Mesothelial cell of epicardium (in vitro differentiated cells): ENCODE measurements at regions not wholly inside any gene's neighbourhood (a gene's known extent, or its start where the extent isn't known, plus 50 kb on each side); places are given as distances from the start of the nearest gene placed in this dataset.
"Not testable (repeated sequence)": the region's sequence is repeated elsewhere in the genome, so short reads cannot be mapped to it uniquely, and the experiment has no call there.

ENCODE experiments used
- DNase-seq, 2 experiments: peaks; one replicate each; pipeline ENCODE4 v3.0.0; 2021; ENCODE audit warnings: low spot score in 2 of 2; ENCODE audit not compliant: unreplicated experiment in 2 of 2
- H3K27ac Mint-ChIP-seq: 2 replicates; pipeline ENCODE4 v1.8.0; 2021; ENCODE audit warnings: mixed read lengths
- H3K27me3 Mint-ChIP-seq: 2 replicates; pipeline ENCODE4 v1.8.0; 2021; ENCODE audit warnings: low read depth, mixed read lengths
- H3K36me3 Mint-ChIP-seq: 2 replicates; pipeline ENCODE4 v1.8.0; 2021; ENCODE audit warnings: mixed read lengths
- H3K4me1 Mint-ChIP-seq: 2 replicates; pipeline ENCODE4 v1.8.0; 2021; ENCODE audit warnings: mixed read lengths
- H3K4me3 Mint-ChIP-seq: 2 replicates; pipeline ENCODE4 v1.8.0; 2021; ENCODE audit warnings: mild to moderate bottlenecking, moderate library complexity, mixed read lengths
- H3K9me3 Mint-ChIP-seq: 2 replicates; pipeline ENCODE4 v1.8.0; 2021; ENCODE audit warnings: mixed read lengths
- TF ChIP-seq, protein P1 (sequence below): fragments of 200-600 bp; sonication (generic); IDR thresholded peaks from one replicate; pipeline ENCODE4 v1.5.0; 2021; ENCODE audit warnings: antibody characterized with exemption; ENCODE audit not compliant: unreplicated experiment

DNA sequence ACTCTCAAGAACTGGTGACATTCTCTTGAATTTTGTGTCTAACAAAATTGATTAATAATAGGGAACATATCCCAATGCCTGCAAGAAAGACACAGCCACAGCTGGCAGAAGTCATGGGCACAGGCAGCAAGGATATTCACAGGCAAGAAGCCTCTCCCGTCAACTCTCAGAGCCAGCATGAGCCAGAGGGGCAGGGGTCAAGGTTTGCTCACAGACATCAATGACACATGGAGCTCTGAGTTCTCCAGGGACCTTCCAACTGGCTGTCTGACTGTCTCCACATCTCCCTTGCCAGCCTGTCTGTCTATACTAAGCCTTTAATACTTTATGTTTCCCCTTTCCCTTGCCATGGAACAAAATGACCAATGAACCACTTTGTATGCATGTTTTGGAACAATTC, 101.5 kb upstream of the RAB4A start:
- Mint-ChIP-seq H3K4me3 (no peak overlapping the region), H3K27me3 (no peaks in the 10 kb centered on the region), H3K27ac (no peak overlapping the region), H3K36me3 (no peaks in the 10 kb centered on the region), H3K9me3 (no peaks in the 10 kb centered on the region), H3K4me1 (peaks cover 20% of the 10 kb centered on the region)
- TF ChIP-seq, protein P1, sequence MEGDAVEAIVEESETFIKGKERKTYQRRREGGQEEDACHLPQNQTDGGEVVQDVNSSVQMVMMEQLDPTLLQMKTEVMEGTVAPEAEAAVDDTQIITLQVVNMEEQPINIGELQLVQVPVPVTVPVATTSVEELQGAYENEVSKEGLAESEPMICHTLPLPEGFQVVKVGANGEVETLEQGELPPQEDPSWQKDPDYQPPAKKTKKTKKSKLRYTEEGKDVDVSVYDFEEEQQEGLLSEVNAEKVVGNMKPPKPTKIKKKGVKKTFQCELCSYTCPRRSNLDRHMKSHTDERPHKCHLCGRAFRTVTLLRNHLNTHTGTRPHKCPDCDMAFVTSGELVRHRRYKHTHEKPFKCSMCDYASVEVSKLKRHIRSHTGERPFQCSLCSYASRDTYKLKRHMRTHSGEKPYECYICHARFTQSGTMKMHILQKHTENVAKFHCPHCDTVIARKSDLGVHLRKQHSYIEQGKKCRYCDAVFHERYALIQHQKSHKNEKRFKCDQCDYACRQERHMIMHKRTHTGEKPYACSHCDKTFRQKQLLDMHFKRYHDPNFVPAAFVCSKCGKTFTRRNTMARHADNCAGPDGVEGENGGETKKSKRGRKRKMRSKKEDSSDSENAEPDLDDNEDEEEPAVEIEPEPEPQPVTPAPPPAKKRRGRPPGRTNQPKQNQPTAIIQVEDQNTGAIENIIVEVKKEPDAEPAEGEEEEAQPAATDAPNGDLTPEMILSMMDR: no peak
- no peak for DNase-seq

DNA sequence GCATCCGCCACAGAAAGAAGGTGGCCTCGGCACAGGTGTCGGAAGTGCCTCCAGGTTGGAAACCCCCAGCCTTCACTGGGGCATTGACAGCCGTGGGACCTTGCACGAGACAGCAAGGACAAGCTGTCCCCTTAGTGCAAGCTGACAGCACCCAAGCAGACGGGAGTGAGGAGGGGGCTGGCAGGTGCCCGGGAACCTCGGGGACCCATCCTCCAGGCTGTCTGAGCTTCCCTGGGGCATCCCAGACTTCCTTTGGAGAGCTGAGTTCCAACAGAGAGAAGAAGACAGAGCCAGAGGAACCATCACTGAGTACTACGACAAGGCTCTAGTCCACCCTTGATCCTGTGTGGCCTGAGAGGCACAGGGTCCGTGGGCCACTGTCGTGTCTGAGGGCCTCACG, 100.6 kb upstream of the RAB4A start:
- Mint-ChIP-seq H3K4me1 (peaks cover 20% of the 10 kb centered on the region), H3K9me3 (no peaks in the 10 kb centered on the region), H3K27ac (no peak overlapping the region), H3K27me3 (no peaks in the 10 kb centered on the region), H3K4me3 (no peak overlapping the region), H3K36me3 (no peaks in the 10 kb centered on the region)
- TF ChIP-seq, protein P1: no peak
- DNase-seq: no peak

DNA sequence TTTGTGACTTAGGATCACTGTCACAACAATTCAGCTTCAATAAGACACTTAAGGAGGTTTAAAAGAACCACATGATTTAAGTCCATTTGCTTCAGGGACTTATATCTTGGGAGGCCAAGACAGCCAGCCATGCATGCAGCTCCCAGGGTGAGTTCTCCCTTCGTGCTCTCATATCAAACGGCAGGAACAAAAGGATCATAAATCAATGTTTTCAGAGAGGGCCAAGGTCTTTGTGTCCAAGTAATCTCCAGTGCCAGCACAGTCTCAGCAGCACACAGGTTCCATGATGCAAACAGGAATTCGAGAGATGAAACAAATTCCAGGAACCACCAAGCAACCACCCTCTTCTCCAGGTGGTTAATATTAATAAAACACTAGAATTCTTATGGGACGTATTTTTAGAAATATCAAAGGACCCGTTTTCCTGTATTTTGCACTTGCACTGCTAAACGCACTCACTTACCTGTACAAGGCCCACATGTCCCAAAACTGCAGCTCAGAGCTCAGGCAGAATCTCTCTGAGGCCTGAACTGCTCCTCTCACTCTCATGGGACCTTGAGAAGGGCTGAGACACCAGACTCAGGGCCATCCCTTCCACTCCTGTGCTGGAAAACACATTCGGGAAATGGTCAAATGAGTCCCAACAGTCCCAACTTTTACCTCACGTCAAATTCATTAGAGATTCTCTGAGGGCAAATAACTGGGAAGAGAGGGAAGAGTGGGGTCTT, 100.0 kb upstream of the RAB4A start:
- H3K27ac Mint-ChIP-seq: no peak overlapping the region
- H3K4me1 Mint-ChIP-seq: peaks cover 20% of the 10 kb centered on the region
- H3K4me3 Mint-ChIP-seq: no peak overlapping the region
- no peaks in the 10 kb centered on the region for H3K9me3 Mint-ChIP-seq
- no peak for DNase-seq
- TF ChIP-seq, protein P1: no peak
- H3K27me3 Mint-ChIP-seq: no peaks in the 10 kb centered on the region
- H3K36me3 Mint-ChIP-seq: no peaks in the 10 kb centered on the region

DNA sequence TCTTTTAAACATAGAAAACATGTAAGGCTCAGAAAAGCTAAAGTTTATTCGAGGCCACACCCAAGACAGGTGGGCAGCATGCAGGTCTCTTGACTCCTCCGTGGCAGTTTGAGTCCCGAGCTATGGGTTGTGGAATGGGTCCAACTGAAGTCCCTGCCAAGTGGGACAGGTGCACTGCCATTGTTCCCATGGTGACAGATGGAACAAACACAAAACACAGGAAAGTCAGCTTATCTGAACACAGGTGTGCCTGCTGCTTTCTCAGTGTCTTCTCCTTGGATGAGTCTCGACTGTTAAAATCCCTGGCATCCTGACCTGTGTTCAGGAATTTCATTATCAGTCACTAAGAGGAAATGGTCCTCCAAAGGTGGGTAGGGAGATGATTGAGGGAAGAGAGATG, 99.0 kb upstream of the RAB4A start:
- no peak for DNase-seq
- Mint-ChIP-seq H3K4me1 (peaks cover 20% of the 10 kb centered on the region), H3K27ac (no peak overlapping the region), H3K36me3 (no peaks in the 10 kb centered on the region), H3K27me3 (no peaks in the 10 kb centered on the region), H3K9me3 (no peaks in the 10 kb centered on the region), H3K4me3 (no peak overlapping the region)
- TF ChIP-seq, protein P1: no peak

DNA sequence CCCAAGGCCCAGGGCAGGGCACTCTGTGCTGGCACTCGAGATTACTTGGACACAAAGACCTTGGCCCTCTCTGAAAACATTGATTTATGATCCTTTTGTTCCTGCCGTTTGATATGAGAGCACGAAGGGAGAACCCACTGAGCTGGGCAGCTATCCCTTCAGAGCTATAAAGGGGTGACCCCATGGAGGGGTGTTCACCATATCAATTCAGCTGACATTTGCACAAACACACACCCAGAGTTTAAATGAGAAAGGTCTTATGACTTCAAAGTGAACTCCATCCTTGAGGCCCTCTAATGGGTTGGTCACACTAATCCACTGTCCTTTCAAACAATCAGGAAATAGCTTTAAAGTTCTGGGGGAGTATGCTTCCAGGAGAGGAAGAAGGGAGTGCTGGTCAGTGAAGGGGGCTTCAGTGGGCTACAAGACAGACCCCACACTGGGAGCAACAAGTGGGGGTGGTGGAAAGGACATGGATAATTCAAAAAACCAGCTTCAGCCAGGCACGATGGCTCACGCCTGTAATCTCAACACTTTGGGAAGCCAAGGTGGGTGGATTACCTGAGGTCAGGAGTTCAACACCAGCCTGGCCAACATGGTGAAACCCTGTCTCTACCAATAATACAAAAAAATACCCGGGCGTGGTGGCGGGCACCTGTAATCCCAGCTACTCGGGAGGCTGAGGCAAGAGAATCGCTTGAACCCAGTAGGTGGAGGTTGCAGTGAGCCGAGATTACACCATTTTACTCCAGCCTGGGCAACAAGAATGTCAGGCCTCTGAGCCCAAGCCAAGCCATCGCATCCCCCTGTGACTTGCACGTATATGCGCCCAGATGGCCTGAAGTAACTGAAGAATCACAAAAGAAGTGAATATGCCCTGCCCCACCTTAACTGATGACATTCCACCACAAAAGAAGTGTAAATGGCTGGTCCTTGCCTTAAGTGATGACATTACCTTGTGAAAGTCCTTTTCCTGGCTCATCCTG, 97.1 kb upstream of the RAB4A start:
- not testable (repeated sequence) for H3K4me3 Mint-ChIP-seq, H3K36me3 Mint-ChIP-seq, H3K9me3 Mint-ChIP-seq, DNase-seq, H3K27ac Mint-ChIP-seq, H3K27me3 Mint-ChIP-seq
- peaks cover 16% of the 10 kb centered on the region for H3K4me1 Mint-ChIP-seq

DNA sequence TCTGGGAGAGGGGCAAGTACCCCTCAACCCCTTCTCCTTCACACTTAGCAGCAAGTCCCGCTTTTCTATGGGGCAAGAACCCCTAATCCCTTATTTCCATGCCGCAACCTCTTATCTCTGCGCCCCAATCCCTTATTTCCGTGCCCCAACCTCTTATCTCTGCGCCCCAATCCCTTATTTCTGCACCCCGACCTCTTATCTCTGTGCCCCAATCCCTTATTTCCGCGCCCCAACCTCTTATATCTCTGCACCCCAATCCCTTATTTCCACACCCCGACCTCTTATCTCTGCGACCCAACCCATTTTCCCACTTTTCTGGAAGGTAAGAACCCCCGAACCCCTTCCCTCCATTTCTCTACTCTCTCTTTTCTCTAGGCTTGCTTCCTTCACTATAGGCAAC, 95.6 kb upstream of the RAB4A start:
- not testable (repeated sequence) for H3K36me3 Mint-ChIP-seq, H3K27ac Mint-ChIP-seq, H3K4me3 Mint-ChIP-seq, H3K9me3 Mint-ChIP-seq, H3K27me3 Mint-ChIP-seq, DNase-seq
- peaks cover 14% of the 10 kb centered on the region for H3K4me1 Mint-ChIP-seq

DNA sequence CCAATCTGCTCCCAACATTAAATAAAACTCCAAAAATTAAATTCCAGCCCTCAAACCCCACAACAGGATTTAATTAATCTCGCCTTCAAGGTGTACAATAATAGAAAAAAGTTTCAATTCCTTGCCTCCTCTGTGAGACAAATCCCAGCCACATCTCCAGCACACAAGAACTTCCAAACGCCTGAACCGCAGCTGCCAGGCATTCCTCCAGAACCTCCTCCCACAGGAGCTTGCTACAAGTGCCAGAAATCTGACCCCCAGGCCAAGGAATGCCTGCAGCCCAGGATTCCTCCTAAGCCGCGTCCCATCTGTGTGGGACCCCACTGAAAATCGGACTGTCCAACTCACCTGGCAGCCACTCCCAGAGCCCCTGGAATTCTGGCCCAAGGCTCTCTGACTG, 94.5 kb upstream of the RAB4A start:
- not testable (repeated sequence) for H3K36me3 Mint-ChIP-seq, DNase-seq, H3K4me3 Mint-ChIP-seq, H3K27me3 Mint-ChIP-seq, H3K27ac Mint-ChIP-seq, H3K9me3 Mint-ChIP-seq
- peaks cover 11% of the 10 kb centered on the region for H3K4me1 Mint-ChIP-seq
